Activated gamma-delta T cell treated with Interleukin-2 at 50 U/mL for 16 hours (primary cell): ENCODE measurements at regions not wholly inside any gene's neighbourhood (a gene's known extent, or its start where the extent isn't known, plus 50 kb on each side); places are given as distances from the start of the nearest gene placed in this dataset.

Source experiments
- DNase-seq: peaks from one replicate; pipeline ENCODE4 v3.0.0-alpha.2; 2020

GRCh38 chr12:34386621-34387255, 364.4 kb downstream of the ALG10 start:
- no peak for DNase-seq

- DNase-seq: no peak
Observed at GRCh38 chr12:34387711-34388635, 365.7 kb downstream of the ALG10 start.

- DNase-seq: no peak
Observed at GRCh38 chr12:34388636-34389377, 366.5 kb downstream of the ALG10 start.

GRCh38 chr12:34389378-34390170, 367.3 kb downstream of the ALG10 start:
- no peak for DNase-seq

GRCh38 chr12:34390171-34390841, 368.0 kb downstream of the ALG10 start:
- DNase-seq: no peak

- no peak for DNase-seq
Observed at GRCh38 chr12:34390846-34391700, 368.8 kb downstream of the ALG10 start.

- no peak for DNase-seq
Observed at GRCh38 chr12:34391771-34392581, 369.7 kb downstream of the ALG10 start.

- DNase-seq: no peak
Observed at GRCh38 chr12:34392741-34393085, 370.4 kb downstream of the ALG10 start.

- DNase-seq: peak; percentile 2
Observed at GRCh38 chr12:34393086-34393820, 371.0 kb downstream of the ALG10 start.

GRCh38 chr12:34393821-34394150, 371.5 kb downstream of the ALG10 start:
- no peak for DNase-seq

- peak; percentile 3 for DNase-seq
Observed at GRCh38 chr12:34394211-34395055, 372.1 kb downstream of the ALG10 start.

- peak; percentile 0 for DNase-seq
Observed at GRCh38 chr12:34395056-34396005, 373.0 kb downstream of the ALG10 start.

- DNase-seq: peak; percentile 2
Observed at GRCh38 chr12:34396006-34396860, 373.9 kb downstream of the ALG10 start.

GRCh38 chr12:34396861-34397590, 374.7 kb downstream of the ALG10 start:
- DNase-seq: peak; percentile 1

GRCh38 chr12:34397591-34398365, 375.5 kb downstream of the ALG10 start:
- peak; percentile 0 for DNase-seq
